ENCODE measurements at regions not wholly inside any gene's neighbourhood (a gene's known extent, or its start where the extent isn't known, plus 50 kb on each side); places are given as distances from the start of the nearest gene placed in this dataset.

DNA sequence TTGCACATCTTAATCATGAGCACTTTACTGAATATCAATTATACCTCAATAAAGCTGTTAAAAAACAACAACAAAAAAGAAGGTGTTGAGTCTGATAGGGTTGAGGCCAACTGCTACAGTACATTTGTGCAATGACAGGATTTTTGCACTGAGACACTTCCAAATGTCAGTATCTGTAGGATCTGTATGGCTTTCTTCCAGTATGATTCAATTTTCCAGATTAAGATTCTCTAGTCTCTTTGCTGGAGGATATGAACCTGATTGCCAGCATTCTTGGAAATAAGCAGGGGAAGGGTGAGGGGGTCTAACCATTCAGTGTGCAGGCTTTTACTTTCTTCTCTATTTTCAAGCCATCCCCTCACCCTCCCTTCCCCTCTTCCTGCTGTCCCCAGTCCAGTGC, 85.1 kb downstream of the SEMA4F start:
- TF ChIP-seq, protein P1, sequence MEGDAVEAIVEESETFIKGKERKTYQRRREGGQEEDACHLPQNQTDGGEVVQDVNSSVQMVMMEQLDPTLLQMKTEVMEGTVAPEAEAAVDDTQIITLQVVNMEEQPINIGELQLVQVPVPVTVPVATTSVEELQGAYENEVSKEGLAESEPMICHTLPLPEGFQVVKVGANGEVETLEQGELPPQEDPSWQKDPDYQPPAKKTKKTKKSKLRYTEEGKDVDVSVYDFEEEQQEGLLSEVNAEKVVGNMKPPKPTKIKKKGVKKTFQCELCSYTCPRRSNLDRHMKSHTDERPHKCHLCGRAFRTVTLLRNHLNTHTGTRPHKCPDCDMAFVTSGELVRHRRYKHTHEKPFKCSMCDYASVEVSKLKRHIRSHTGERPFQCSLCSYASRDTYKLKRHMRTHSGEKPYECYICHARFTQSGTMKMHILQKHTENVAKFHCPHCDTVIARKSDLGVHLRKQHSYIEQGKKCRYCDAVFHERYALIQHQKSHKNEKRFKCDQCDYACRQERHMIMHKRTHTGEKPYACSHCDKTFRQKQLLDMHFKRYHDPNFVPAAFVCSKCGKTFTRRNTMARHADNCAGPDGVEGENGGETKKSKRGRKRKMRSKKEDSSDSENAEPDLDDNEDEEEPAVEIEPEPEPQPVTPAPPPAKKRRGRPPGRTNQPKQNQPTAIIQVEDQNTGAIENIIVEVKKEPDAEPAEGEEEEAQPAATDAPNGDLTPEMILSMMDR (IDR thresholded peaks at IDR 0.05; ENCODE audit: low read depth, low read length) = no peak
- TF ChIP-seq POLR2A (IDR thresholded peaks at IDR 0.05; ENCODE audit: extremely low read depth, insufficient read length) = no peak

Data from NB4 (cell line).